Lower leg skin (tissue), 3 donors: ENCODE measurements at regions not wholly inside any gene's neighbourhood (a gene's known extent, or its start where the extent isn't known, plus 50 kb on each side); places are given as distances from the start of the nearest gene placed in this dataset.

ENCODE experiments used
- POLR2A ChIP-seq, 2 donors: fragments of 450-650 bp; IDR thresholded peaks; one replicate each; pipeline ENCODE4 v1.6.1; 2016 to 2017; ENCODE audit warnings: antibody characterized with exemption in 2 of 2, mild to moderate bottlenecking in 1 of 2, moderate library complexity in 1 of 2
- TF ChIP-seq, protein P1 (sequence below), 3 donors: fragments of 450-650 bp; IDR thresholded peaks; one replicate each; pipeline ENCODE4 v1.5.1; 2016; ENCODE audit warnings: antibody characterized with exemption in 3 of 3, mild to moderate bottlenecking in 3 of 3, moderate library complexity in 2 of 3

DNA sequence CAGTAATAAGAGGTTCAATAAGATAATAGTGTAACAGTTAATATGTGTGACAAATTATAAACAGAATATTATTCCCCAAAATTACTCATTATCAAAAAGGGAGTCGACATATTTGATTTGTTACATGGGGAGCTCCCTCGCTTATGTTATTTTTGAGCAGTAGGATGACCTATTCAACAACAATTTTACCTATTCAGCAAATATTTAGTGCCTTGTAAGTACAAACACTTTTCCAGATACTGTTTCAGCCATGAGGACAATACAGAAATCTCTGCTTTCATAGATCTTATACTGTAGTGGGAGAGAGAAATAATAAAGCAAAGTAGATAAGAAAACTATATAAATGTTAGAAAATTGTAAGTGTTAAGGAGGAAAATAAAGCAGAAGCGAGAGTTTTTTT is 1342.8 kb upstream of the WWC1 start:
- TF ChIP-seq, protein P1, sequence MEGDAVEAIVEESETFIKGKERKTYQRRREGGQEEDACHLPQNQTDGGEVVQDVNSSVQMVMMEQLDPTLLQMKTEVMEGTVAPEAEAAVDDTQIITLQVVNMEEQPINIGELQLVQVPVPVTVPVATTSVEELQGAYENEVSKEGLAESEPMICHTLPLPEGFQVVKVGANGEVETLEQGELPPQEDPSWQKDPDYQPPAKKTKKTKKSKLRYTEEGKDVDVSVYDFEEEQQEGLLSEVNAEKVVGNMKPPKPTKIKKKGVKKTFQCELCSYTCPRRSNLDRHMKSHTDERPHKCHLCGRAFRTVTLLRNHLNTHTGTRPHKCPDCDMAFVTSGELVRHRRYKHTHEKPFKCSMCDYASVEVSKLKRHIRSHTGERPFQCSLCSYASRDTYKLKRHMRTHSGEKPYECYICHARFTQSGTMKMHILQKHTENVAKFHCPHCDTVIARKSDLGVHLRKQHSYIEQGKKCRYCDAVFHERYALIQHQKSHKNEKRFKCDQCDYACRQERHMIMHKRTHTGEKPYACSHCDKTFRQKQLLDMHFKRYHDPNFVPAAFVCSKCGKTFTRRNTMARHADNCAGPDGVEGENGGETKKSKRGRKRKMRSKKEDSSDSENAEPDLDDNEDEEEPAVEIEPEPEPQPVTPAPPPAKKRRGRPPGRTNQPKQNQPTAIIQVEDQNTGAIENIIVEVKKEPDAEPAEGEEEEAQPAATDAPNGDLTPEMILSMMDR (IDR thresholded peaks at IDR 0.05): no peak
- TF ChIP-seq POLR2A (IDR thresholded peaks at IDR 0.05): no peak
